ENCODE measurements at regions not wholly inside any gene's neighbourhood (a gene's known extent, or its start where the extent isn't known, plus 50 kb on each side); places are given as distances from the start of the nearest gene placed in this dataset.

DNA sequence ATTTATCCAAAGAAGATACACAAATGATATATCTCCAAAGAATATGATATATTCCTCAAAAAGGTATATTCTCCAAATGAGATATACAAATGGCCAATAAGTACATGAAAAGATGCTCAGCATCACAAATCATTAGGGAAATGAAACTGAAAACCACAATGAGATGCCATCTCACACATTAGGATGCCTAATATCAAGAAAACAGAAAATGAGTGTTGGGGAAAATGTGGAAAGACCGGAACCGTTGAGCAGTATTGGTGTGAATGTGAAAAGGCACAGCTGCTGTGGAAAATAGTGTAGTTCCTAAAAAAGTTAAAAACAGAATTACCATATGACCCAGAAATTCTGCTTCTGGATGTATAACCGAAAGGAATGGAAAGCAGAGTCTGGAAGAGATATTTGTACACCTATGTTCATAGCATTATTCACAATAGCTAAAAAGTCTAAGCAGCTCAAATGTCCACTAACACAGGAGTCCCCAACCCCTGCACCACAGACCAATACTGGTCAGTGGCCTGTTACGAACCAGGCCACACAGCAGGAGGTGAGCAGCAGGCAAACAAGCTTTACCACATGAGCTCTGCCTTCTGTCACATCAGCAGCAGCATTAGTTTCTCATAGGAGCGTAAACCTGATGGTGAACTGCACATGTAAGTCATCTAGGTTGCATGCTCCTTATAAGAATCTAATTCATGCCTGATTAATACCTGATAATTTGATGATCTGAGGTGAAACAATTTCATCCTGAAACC lies 291.9 kb downstream of the PCDH20 start (continued):
- TF ChIP-seq POU5F1 (IDR thresholded peaks at IDR 0.05; ENCODE audit: low read depth, low read length): no peak
- no peak for TF ChIP-seq HDAC6 (IDR thresholded peaks at IDR 0.05; ENCODE audit: low read depth, low read length)
- TF ChIP-seq GABPA (IDR thresholded peaks at IDR 0.05; ENCODE audit: borderline replicate concordance, insufficient read depth, low read length): no peak
- no peak for TF ChIP-seq SAP30 (IDR thresholded peaks at IDR 0.05; ENCODE audit: insufficient read depth, insufficient replicate concordance, low read length)
- TF ChIP-seq, protein P1, sequence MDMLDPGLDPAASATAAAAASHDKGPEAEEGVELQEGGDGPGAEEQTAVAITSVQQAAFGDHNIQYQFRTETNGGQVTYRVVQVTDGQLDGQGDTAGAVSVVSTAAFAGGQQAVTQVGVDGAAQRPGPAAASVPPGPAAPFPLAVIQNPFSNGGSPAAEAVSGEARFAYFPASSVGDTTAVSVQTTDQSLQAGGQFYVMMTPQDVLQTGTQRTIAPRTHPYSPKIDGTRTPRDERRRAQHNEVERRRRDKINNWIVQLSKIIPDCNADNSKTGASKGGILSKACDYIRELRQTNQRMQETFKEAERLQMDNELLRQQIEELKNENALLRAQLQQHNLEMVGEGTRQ (IDR thresholded peaks at IDR 0.05; ENCODE audit: low read length): no peak
- no peak for TF ChIP-seq MAFK (IDR thresholded peaks at IDR 0.05; ENCODE audit: low read depth, low read length)
- no peak for TF ChIP-seq SIX5 (IDR thresholded peaks at IDR 0.05; ENCODE audit: low read depth, low read length)
